GM19455 (cell line): ENCODE measurements at regions not wholly inside any gene's neighbourhood (a gene's known extent, or its start where the extent isn't known, plus 50 kb on each side); places are given as distances from the start of the nearest gene placed in this dataset.

Experiments
- ATAC-seq: cut with Tn5 transposase; IDR thresholded peaks from one replicate; pipeline ENCODE4 v1.9.1; 2021; ENCODE audit not compliant: unreplicated experiment

DNA sequence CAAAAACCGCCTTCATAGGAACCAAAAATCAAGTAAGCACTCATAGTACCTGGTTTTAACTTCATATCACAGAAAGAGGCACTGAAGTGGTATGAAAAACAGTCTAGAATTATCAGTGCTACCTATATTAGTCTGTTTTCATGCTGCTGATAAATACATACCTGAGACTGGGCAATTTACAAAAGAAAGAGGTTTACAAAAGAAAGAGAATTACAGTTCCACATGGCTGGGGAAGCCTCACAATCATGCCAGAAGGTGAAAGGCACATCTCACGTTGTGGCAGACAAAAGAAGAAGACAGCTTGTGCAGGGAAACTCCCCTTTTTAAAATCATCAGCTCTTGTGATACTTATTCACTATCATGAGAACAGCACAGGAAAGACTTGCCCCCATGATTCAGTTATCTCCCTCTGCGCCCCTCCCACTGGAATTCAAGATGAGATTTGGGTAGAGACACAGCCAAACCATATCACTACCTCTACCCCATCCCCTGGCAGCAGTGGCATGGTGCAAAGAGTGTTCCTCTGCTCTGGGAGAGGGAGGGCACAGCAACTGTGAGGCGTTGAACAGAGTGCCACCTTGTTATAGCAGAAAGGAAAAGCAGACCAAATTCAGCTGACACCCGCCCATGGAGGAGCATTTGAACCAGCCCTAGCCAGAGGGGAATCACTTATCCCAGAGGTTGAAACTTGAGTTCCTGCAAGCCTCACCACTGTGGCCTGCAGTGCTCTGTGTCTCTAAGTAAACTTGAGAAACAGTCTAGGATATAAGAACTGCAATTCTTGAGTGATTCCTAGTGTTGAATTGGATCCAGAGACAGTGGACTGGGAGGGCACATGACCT, 61.9 kb upstream of the PTPRZ1 start:
- ATAC-seq: no peak

DNA sequence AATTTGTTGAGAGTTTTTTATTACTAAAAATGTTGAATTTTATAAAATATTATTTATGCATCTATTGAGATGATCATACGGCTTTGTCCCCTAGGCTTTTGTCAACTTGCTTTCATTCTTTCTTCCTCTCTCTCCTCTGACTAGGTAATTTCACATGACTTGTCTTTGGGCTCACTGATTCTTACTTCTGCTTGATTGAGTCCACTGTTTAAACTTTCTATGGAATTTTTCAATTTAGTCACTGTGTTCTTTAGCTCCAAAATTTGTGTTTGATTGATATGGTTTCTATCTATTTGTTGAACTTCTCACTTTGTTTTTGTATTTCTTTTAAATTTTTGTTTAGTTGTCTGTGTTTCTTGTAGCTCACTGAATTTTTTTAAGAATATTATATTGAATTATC, 65.9 kb upstream of the PTPRZ1 start:
- no peak for ATAC-seq

DNA sequence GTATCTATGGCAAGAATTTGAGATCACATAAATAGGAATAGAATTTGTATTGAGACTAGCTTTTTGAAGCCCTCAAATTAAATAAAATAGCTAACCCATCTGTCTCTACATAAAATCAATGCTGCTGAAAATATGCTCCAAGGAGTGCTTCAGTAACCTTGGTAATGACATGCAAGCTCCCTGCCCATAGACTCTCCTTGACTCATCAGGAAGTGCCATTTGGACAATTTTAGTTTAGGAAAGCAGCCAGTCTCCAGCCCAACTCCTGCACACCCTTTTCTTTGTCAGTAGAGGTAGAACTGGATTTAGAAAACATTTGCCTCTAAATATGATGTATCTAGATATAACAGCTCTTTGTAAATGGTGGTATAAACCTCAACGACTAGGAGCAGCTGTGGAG, 69.9 kb upstream of the PTPRZ1 start:
- no peak for ATAC-seq

DNA sequence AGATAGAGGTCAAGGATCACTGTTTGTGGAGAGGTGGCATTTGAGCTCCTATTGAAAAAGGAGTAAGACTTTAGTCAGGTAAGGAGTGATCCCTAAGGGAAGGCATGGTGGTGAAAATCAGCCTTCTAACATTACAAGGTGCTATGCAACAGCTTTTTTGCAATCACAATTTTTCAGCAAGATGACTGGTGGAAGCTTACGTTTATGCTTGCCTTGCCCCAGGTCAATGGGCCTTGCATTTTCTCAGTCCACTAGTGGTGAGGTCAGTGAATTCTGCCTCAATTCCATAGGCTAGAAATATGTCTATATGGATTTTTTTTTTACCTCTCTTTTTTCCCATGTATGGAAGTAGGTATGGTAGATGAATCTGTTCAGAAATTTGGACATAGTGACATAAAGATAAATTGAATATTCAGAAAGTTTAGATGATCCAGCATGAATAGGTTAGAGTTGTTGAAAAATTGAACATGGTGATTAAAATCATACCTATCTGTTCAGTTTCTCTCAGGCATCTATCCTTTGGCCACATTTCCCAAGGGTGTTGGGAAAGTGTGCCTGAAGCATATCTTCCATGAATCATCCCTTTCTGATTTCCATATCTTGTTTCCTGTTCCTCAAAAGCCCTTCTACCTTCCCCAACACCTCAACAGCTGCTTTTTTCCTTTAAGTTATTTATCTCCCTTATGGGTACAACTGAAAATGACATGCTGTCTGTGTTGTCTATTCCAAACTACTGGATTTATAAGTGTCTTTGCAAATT, 71.9 kb upstream of the PTPRZ1 start:
- ATAC-seq: no peak

DNA sequence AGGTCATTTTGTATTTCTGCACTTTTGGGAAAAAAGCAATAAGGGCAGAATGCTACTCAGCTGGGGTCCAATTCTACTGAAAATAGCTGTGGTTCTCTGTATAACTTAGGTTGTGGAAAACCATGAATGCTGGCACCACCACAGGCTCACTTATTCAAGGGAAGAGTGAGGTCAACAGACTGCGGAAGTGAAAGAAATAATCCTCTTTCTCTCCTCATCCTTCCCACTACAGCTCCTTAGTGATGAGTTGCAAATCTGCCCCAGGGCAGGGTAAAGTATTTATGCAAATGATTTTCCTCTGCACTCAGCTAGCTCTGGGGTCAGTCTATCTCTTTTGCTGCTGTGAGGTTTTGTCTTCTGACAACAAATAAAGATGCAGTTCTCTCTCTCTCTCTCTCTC, 74.1 kb upstream of the PTPRZ1 start:
- ATAC-seq: no peak

DNA sequence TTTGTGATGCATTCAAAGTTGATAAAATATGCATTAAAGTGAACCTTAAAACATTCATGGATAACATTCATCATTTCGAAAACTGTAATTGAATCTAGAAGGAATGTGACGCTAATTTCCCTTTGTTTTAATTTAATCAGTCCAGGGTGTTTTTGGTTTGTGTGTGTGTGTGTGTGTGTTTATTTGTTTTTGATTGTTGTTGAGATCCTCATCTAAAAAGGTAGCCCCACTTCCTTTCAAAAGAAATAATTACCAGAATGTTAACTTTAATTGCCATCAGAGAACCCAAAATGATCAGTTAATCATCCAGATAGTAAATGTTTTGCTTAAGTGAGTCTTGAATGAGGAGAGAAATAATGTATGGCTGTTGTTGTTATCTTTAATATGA, 74.5 kb upstream of the PTPRZ1 start:
- ATAC-seq: no peak

DNA sequence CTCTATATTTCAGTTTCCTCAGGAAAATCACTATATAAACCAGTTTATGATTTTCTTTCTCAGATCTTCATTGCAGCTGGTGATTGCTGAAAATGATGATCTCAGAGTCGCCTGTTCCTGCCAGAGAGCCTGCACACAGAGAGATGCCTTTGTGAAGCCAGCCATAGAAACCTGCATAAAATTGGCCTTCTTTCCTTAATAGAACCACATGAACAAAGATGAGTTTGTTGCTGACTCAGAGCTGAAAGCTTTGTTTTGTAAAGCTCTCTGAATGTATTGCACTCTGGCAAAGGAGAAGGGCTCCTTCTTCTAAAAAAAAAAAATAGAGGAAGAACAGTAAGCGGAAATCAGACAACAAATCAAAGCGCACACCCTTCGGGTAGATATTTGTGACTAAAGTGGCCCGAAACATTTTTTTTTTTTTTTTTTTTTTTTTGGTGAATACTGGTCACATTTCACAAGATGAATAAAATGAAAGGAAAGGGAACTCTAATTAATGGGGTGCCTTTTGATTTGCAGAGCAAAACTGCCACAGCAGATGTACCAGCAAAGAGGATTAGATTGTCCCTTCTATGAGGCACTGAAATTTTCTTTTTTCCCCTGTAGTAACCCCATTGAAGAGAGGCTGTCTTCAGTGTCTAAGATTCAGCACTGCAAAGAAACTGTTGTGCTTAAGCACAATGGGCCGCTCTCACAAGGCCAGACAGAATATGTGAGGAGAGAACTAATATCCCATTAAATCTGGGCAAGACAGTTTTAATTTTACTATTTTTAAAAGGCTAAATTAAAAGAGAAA, 75.1 kb upstream of the PTPRZ1 start:
- no peak for ATAC-seq

DNA sequence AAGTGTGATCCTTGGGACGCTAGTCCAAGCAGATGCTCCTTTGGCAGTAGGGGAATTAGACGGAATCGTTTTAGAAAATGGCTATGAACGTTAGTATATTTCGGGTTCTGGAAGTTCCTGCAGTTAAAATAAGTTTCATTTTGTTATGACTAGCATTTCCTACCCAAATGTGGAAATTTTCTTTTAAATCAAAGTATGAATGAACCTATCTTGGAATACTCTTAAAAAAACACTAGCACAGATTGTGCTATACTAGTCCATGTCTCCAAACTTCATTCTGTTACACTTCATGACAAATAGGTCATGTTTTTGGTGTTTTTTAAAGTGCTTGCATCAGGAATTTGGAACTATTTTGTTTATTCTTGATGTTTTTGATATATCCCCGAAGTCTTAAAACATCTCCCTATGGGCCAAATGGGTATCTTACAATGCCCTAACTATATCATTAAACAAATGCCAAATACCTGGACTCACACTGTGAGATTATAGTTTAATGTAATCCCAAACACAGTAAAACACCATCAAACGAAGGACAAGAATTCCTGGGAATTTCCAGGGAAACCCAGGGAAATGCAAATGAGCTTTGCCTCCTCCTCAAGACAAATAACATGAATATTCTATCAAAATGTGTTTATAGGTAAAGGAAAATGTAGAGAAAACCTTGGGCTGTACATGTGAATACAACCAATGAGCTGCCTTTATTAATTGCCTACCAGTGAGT, 75.9 kb upstream of the PTPRZ1 start:
- ATAC-seq: no peak

DNA sequence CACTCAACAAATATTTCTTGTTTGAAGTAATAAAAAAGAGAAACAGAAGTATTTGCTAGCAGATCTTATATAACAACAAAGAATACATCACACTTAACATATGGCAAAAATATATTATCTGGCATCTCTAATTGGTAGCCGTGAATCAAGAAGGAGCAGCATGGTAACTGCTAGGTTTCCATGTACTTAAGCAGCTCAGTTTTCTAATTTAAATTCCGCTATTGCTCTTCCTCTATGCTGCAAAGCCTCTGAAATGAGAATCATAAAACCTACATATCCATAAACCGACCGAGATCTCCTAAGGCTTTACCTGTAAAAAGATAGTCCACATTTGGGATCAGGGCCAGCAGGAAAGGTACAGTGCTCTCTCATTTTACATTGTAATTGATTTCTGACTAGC, 76.6 kb upstream of the PTPRZ1 start:
- no peak for ATAC-seq

DNA sequence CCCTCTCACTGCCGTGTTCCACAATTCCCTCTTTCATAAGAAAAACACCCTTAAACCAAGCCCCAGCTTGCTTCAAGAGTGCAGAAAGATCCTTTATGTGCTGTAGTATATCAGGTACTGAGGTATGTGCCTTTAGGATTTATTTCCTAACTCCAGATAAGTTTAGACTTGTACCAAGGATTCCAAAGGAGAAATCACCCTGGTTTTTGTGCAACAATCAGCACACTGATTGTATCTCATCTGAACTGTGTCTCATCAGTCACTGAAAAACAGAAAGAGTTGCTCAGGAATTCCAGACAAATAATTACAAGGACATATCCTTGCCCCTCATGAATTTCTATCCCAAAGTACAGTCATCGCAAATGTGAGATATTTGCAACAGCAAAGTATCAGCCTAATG, 77.2 kb upstream of the PTPRZ1 start:
- ATAC-seq: no peak

DNA sequence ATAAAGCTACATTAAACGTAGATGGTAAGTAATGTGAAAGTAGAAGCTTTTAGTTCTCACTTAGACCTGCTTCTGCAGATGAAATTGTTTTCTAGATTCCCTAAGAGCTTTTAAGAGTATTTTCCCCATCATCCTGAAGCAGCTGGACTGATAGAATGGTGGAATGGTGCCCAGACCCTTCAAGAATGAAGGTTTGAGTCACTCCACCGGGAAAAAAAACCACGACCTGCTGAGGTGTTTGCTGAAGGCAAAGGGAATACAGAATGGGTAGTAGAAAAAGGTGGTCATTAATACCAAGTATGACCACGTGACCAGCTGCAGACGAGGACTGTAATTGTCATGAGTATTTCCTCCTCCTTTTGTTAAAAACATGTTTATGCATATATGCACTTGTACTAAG, 79.2 kb upstream of the PTPRZ1 start:
- ATAC-seq: no peak

DNA sequence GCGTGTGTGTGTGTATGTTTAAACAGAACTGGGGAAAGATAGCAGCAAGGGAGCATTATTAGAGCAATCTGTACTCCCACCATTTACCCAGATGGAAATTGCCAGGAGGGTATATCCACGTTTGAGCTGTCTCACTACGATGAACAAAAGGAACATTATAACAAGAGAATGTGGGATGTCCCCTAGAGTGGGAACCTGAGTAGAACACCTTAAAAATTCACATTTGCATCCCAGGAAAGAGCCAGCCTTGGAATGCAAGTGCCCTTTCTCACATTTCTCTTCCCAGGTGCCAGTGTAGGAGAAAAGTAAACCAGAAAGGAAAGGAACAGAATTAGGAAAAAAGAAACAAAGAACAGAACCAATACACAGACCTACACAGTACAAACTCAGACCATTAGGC, 95.3 kb upstream of the PTPRZ1 start:
- no peak for ATAC-seq

DNA sequence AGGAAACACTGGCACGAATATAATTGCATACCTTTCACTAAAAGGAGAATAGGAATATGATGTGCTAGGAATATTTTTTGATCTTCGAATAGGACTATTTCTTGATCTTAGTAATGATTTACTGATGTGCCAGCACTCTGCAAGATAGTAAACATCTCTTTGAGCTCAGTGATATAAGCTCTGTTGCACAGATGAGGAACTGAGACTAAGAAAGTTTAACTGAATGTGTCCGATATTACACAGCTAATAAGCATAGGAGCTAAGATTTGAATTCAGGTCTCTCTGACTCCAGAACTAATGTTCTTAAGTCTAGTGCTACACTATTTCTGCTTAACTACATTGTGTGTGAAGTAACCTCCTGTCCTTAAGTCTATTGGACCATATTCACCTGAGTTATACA, 98.4 kb upstream of the PTPRZ1 start:
- no peak for ATAC-seq

DNA sequence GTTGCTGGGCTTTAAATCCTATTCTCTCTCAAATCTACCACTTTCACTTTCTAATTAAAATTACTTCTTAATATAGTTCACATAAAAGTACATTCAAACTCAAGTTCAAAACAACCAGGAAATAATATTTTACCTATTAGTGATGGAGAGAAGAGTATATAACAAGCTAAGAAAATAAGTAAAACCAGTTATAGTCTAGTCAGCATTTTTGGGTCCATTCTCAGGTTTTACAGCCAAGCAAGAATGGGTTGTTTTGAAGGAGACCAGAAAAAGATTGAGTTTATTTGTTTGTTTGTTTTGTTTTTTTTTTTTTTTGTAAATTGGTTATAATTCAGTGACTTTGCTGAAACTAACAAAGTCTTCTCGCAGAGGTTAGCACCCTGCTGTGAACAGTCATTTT, 106.3 kb upstream of the PTPRZ1 start:
- ATAC-seq: no peak

DNA sequence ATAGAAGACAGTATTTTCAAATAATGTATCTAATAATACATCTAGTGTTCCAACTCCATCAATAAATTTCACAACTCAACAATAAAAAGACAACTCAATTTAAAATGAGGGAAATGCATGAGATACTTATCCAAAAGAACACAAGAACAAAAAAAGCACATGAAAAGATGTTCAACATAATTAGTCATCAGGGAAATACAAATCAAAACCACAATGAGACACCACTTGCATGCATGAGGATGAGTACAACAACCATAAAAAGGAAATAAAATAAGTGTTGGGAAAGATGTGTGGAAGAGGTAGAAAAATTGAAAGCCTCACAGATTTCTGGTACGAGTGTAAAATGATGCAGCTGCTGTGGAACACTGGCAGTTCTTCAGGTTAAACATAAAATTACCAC, 111.6 kb upstream of the PTPRZ1 start:
- no peak for ATAC-seq

DNA sequence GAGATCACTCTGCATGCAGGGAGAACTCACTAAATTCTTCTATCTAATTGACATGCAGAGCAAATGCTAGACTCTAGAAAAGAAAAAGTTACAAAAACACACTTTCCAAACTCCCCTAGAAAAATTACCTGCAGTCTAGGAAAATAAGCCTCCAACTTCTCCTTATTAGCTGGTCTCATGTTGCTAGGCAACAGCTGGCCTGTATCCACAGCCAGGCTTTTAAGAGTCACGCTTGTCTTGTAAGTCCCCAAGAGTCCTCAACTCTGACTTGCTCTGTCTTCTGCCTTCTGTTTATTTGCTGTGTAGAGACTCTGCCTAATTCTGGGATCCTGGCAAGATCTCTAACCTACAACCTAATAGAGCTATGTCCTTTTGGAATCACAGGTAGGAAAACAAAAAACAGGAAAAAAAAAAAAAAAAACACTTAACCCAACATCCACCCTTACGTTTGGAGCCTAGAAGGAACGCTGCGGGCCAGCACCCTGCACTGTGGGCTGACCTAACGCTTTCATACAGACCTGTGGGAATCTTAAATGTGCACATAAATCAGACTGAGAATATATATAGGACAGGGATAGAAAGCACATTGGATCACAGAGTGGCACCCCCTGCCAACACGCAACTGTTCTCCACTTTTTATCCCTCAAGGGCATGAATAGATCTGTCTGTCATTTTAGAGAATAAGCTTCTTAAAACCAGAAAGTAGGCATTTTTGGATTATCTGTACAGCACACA, 117.0 kb upstream of the PTPRZ1 start:
- ATAC-seq: no peak

DNA sequence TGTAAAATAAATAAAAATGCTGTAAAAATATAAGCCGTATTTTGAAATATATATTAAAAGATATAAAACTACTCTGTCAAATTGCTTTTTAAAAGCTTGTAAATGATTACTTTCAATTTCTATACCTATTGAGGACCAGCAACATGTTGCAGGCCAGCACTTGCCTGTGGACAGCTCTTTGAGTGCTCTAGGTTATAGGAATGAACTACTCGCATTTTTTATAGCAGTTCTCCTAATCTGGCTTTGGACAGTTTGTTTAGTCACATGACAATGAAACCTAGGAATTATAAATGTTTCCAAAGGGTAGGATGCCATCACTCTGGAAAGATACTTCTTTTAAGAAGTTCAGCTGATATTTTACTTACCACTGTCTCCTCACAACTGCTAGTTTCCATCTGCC, 117.7 kb upstream of the PTPRZ1 start:
- no peak for ATAC-seq

DNA sequence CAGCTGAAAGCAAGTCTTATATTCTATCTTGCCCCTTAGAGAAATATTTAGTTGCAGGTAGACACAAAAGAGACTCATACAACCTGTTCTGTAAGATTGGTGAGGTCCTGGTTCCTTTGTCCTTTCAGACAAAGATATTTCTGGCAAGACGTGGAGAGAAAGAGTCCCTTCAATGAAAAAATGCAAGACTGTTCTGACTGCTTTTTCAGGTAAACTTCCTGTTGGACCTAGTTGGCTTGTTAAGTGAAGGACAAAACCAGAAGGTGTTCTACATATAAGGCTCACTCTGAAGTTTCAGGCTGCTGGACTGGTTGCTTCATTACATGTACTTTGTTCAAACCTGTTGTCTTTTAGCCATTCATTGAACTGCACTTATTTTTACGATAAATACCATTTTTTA, 119.0 kb upstream of the PTPRZ1 start:
- no peak for ATAC-seq

DNA sequence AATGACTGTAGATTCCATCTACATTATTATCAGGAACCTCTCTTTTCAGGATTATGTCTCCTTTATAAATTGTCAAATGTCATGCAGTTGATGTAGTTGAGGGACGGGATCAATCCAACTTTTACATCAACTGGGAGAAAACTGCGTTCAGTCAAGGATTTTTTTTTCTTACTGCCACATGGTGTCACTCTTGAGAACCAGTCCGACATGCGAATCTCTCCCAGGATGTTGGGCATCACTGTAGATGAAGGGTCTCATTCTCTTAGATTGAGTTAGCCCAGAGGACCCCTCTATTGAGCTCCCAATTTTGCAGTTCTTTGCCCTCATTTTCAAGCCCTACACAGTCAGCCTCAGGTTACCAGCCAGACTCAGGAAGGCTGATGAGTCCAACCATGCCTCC, 120.3 kb upstream of the PTPRZ1 start:
- no peak for ATAC-seq

DNA sequence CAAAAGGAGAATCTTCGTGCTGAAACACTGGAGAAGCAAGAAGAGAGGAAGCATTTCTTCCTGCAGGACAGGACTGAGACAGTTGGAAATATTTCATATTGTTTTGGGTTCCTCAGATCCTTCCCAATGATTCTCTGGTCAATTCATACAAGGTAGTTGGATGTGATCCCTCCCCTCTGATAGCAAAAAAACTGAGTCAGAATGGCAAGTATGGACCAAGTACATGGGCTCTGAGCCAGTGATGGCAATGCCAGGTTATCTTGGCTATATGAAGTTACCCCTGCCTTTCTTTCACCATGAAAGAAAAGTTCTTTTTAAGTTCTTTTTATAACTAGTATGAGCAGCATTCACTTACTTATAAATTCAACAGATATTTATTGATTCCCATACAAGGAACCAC, 124.4 kb upstream of the PTPRZ1 start:
- no peak for ATAC-seq

DNA sequence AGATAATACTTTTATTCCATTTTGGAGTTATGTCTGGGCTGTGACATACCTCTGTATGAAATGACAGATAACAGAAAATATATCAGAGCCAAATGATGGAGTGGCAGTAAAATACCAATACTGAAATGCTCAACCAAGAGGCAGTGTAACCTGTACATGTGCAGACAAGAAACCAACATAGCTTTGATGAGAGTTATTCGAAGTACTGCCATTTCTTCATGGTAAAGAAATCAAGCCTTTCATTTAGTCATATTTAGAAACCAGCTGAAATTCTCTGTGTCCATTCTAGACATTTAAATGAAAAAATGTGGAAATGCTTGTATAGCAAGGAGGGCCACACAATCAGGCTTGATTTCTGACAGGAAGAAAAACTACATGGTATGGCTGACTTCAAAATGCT, 127.1 kb upstream of the PTPRZ1 start:
- no peak for ATAC-seq
